ENCODE measurements at regions not wholly inside any gene's neighbourhood (a gene's known extent, or its start where the extent isn't known, plus 50 kb on each side); places are given as distances from the start of the nearest gene placed in this dataset.

DNA sequence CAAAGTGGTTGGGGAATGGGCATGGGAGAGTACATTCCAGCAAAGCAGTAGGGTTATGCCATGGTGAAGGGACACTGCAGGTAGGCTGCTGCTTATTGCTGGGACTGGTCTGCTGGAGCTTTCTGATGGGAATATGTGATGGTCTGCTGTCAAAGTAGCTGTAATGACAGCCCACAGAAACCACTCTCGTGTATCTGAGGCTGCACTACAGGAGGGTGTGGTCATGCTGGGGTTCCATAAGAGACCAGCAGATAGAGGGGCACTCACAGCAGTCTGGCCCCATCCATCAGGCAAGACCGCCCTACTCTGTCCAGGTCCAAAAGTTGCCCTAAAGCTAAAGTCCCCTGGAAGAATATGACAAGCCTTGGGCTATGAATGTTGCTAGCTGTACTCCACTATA, 739.3 kb downstream of the COL12A1 start:
- TF ChIP-seq, protein P1, sequence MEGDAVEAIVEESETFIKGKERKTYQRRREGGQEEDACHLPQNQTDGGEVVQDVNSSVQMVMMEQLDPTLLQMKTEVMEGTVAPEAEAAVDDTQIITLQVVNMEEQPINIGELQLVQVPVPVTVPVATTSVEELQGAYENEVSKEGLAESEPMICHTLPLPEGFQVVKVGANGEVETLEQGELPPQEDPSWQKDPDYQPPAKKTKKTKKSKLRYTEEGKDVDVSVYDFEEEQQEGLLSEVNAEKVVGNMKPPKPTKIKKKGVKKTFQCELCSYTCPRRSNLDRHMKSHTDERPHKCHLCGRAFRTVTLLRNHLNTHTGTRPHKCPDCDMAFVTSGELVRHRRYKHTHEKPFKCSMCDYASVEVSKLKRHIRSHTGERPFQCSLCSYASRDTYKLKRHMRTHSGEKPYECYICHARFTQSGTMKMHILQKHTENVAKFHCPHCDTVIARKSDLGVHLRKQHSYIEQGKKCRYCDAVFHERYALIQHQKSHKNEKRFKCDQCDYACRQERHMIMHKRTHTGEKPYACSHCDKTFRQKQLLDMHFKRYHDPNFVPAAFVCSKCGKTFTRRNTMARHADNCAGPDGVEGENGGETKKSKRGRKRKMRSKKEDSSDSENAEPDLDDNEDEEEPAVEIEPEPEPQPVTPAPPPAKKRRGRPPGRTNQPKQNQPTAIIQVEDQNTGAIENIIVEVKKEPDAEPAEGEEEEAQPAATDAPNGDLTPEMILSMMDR (IDR thresholded peaks at IDR 0.05; ENCODE audit: insufficient read depth, low read length, missing control alignments), result no peak
- DNase-seq (ENCODE audit: low read depth, low spot score), result no peak
- CTCF ChIA-PET, result no interaction called here
- POLR2A ChIA-PET, result no interaction called here
- no peak overlapping the region for H3K4me3 ChIP-seq (ENCODE audit: low read depth, low read length)

DNA sequence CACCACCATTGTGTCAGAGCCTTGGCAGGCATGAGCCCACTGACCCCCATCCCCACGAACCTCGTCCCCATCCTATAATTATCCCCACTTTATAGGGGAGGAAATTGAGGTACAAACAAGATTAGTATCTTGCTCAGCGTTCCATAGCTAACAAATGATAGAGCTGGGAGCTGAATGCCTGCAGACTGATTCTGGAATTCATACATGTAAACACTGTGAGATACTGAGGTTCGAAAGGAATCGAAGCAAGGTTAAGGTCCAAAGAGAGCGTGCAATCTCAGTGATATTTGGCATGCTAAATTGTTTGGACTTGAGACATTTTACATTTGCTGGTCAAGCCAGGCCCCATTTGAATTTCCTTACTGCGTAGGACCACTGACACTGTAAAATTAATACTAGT, 746.6 kb downstream of the COL12A1 start:
- TF ChIP-seq, protein P1 (IDR thresholded peaks at IDR 0.05; ENCODE audit: insufficient read depth, low read length, missing control alignments), result no peak
- DNase-seq (ENCODE audit: low read depth, low spot score), result no peak
- ChIA-PET POLR2A (no interaction called here), CTCF (no interaction called here)
- H3K4me3 ChIP-seq (ENCODE audit: low read depth, low read length), result no peak overlapping the region

DNA sequence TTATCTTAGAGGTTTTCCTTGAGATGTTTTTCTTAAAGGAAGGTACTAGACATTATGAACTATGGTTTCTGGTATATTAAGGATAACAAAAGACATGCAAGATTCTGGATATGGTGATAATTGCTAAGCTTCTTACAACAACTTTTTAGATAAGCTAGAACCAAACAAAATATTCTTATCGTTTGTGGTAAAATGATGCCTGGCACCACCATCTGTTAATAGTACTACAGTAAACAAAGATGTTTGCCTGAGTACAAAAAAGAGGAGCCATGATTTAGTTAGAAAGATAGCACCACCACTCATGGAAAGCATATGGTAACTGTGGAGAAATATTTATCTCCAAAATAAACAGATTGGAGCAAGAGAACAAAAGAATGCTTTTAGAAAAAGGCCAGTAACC, 747.3 kb downstream of the COL12A1 start:
- H3K4me3 ChIP-seq (ENCODE audit: low read depth, low read length), result no peak overlapping the region
- TF ChIP-seq, protein P1 (IDR thresholded peaks at IDR 0.05; ENCODE audit: insufficient read depth, low read length, missing control alignments), result no peak
- CTCF ChIA-PET, result no interaction called here
- POLR2A ChIA-PET, result interaction anchor here (0.6 kb wide), 1 partner anchor 575 kb away, joined by 3 read pairs; no protein-coding TSS in a partner anchor
- DNase-seq (ENCODE audit: low read depth, low spot score), result no peak

DNA sequence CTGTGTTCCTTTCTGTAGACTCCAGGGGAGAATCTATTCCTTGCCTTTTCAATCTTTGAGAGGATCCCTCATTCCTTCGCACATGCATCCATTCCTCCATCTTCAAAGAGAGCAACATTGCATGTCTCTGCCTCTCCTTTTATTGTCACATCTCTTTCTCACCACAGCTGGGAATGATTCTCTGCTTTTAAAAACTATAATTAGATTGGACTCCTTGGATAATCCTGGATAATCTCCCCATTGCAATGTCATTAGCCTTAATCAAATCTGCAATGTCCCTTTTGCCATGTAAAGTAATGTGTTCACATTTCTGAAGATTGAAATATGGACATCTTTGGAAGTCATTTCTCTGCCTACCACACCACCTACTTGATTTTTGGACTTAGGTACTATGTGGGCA, 750.1 kb downstream of the COL12A1 start:
- ChIA-PET POLR2A (no interaction called here), CTCF (no interaction called here)
- no peak for DNase-seq (ENCODE audit: low read depth, low spot score)
- no peak overlapping the region for H3K4me3 ChIP-seq (ENCODE audit: low read depth, low read length)
- TF ChIP-seq, protein P1 (IDR thresholded peaks at IDR 0.05; ENCODE audit: insufficient read depth, low read length, missing control alignments), result no peak

DNA sequence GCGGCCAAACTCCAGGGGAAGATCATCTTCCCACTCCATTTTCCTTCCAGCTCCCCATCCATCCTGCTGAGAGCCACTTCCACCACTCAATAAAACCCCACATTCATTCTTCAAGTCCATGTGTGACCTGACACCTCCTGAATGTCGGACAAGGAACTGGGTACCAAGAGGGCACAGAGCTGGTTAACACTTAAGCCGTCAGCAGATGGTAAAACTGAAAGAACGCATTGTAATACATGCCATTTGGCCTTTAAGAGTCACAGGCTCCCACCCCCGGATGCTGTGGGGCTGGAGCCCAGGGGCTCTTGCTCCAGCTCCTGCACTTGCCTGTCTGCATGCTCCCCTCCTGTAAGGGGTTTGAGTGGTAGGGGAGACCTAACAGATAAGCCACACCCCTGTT, 753.9 kb downstream of the COL12A1 start:
- no peak overlapping the region for H3K4me3 ChIP-seq (ENCODE audit: low read depth, low read length)
- CTCF ChIA-PET, result no interaction called here
- POLR2A ChIA-PET, result no interaction called here
- no peak for DNase-seq (ENCODE audit: low read depth, low spot score)
- TF ChIP-seq, protein P1 (IDR thresholded peaks at IDR 0.05; ENCODE audit: insufficient read depth, low read length, missing control alignments), result no peak

DNA sequence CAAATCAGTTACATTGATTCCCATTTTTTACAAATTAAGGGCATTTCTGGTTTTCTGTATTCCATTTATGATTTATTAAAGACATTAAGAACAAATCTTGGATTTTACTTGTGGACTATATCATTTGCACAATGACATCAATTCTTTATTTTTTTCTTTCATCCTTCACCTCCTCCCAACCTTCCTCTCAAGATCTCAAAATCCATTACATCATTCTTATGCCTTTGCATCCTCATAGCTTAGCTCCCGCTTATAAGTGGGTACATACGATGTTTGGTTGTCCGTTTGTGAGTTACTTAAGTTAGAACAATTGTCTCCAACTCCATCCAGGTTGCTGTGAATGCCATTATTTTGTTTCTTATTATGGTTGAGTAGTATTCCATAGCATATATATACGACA, 752.8 kb downstream of the CD109 start:
- no peak overlapping the region for H3K4me3 ChIP-seq (ENCODE audit: low read depth, low read length)
- POLR2A ChIA-PET, result no interaction called here
- TF ChIP-seq, protein P1 (IDR thresholded peaks at IDR 0.05; ENCODE audit: insufficient read depth, low read length, missing control alignments), result no peak
- DNase-seq (ENCODE audit: low read depth, low spot score), result no peak
- CTCF ChIA-PET, result no interaction called here
